Choroid plexus epithelial cell (primary cell): ENCODE measurements at regions not wholly inside any gene's neighbourhood (a gene's known extent, or its start where the extent isn't known, plus 50 kb on each side); places are given as distances from the start of the nearest gene placed in this dataset.
A peak's percentile ranks its signal among the peaks of the same experiment; 100 is the strongest.

Experiments used
- DNase-seq: peaks from one replicate; pipeline ENCODE4 v3.0.0-alpha.2; 2010; ENCODE audit warnings: low read depth
- H3K4me3 ChIP-seq: 2 replicates; pipeline ENCODE4 v1.5.1; 2011; ENCODE audit warnings: low read depth, mild to moderate bottlenecking, control low read depth, low read length, moderate library complexity
- TF ChIP-seq, protein P1 (sequence below): conservative IDR thresholded peaks from 2 replicates; pipeline ENCODE4 v1.5.1; 2011; ENCODE audit warnings: low read depth, mild to moderate bottlenecking, control low read depth, inconsistent platforms, low read length, moderate library complexity

DNA sequence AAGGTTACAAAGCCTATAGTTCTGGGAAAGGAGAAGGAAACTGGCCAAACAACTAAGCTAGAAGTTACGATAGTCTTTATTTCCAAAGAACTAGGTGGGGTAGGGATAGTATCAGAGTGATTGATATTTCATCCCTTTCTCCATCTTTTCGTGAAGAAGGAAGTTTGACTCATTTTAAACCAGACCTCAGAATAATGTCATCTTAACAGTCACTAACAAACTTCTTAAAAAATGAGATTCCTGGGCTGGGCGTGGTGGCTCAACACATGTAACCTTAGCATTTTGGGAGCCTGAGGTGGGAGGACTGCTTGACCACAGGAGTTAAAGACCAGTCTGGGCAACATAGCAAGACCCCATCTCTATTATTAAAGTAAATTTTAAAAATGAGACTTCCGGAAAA, 69.4 kb downstream of the ARL4A start:
- no peak for DNase-seq
- no peak overlapping the region for H3K4me3 ChIP-seq
- TF ChIP-seq, protein P1, sequence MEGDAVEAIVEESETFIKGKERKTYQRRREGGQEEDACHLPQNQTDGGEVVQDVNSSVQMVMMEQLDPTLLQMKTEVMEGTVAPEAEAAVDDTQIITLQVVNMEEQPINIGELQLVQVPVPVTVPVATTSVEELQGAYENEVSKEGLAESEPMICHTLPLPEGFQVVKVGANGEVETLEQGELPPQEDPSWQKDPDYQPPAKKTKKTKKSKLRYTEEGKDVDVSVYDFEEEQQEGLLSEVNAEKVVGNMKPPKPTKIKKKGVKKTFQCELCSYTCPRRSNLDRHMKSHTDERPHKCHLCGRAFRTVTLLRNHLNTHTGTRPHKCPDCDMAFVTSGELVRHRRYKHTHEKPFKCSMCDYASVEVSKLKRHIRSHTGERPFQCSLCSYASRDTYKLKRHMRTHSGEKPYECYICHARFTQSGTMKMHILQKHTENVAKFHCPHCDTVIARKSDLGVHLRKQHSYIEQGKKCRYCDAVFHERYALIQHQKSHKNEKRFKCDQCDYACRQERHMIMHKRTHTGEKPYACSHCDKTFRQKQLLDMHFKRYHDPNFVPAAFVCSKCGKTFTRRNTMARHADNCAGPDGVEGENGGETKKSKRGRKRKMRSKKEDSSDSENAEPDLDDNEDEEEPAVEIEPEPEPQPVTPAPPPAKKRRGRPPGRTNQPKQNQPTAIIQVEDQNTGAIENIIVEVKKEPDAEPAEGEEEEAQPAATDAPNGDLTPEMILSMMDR = no peak

DNA sequence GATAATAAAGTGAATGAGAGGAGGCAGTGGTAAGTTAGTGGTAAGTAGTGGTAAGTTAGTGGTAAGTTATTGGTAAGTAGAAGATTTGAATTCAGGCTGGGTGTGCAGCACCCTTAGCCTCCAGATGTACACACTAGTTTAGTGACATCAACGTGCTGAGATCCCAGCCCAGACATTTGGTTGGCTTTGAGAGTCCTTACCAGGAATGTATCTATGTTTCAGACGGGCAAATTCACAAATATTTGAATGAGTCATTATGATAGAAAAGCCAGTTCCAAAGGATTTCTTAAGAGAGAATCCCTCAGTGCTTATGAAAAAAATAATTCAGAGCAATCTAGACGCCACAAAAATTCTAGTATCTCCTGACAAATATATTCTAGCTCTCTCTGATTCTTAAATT, 70.0 kb downstream of the ARL4A start:
- no peak overlapping the region for H3K4me3 ChIP-seq
- TF ChIP-seq, protein P1 = no peak
- DNase-seq = peak; percentile 93

DNA sequence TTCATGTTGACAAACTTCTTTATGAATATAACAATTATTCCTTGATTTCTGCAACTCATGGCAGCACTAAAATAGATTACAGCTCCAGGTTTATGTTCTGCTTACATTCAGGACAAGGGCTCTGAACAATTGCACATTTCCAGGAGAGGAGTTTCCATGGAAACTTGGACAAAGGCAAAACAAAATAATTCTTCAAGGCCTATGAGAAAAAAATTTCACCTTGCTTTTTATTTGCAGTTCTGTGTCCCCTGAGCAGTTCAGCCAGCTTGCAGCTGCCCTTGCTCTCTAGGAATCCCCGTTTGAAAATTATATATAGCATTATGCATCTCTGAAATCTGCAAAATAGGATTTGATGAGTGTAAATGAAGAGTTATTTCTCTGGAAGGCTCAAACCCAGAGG, 71.7 kb downstream of the ARL4A start:
- no peak overlapping the region for H3K4me3 ChIP-seq
- TF ChIP-seq, protein P1 = no peak
- DNase-seq = peak; percentile 36

DNA sequence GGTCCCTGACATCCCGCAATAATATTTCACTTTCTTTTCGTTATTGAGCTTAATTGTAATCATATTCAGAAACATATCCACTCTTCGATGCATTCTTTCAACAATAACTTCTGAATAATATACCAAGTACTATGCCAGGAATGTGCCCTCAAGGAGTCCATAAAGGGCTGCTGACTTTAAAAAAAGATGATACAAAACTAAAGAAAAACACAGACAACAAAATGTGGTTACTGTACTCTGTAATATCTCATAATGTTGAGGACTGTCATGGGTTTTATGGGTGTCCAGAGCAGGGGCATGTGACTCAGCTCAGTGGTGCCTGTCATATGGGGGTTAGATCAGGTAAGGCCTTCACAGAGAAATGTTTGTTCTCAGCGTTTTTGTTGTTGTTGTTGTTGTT, 73.7 kb downstream of the ARL4A start:
- H3K4me3 ChIP-seq = no peak overlapping the region
- TF ChIP-seq, protein P1 = no peak
- no peak for DNase-seq

DNA sequence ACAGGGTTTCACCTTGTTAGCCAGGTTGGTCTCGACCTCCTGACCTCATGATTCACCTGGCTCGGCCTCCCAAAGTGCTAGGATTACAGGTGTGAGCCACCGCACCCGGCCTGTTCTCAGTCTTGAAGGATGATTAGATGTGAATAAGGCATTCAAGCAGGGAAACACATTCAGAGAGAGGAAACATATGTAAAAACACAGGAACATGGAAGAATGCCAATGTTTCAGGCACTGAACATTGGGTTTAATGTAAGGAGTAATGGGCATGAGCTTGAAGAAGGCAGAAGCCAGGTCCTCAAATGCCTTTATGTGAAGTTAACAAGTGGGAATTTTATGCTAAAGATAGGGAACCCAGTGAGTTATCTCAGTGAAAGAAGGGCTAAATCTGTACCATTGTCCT, 74.3 kb downstream of the ARL4A start:
- no peak for DNase-seq

DNA sequence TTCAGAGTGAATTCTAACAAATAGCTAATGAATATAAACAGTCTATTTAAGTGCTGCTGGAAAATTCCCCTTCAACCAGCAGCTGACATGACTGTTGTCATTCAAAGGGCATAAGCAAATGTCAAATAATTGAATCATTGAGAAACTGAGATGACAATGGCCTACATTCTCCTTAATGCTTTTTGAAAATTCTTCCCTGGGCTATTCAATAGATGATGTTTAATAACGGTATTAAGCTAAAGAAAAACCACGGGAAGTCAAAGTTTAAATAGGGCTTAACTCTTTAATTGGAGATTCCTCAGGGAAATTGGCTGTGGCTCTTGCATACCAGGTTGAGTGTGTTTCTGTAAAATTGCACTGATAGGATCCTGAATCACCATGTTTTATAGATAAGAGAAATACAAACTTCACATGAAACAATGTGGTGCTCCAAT, 77.0 kb downstream of the ARL4A start:
- DNase-seq = no peak
- TF ChIP-seq, protein P1 = no peak
- H3K4me3 ChIP-seq = no peak overlapping the region

More for the DNA sequence above, 74.3 kb downstream of the ARL4A start:
- TF ChIP-seq, protein P1 = no peak
- no peak overlapping the region for H3K4me3 ChIP-seq

DNA sequence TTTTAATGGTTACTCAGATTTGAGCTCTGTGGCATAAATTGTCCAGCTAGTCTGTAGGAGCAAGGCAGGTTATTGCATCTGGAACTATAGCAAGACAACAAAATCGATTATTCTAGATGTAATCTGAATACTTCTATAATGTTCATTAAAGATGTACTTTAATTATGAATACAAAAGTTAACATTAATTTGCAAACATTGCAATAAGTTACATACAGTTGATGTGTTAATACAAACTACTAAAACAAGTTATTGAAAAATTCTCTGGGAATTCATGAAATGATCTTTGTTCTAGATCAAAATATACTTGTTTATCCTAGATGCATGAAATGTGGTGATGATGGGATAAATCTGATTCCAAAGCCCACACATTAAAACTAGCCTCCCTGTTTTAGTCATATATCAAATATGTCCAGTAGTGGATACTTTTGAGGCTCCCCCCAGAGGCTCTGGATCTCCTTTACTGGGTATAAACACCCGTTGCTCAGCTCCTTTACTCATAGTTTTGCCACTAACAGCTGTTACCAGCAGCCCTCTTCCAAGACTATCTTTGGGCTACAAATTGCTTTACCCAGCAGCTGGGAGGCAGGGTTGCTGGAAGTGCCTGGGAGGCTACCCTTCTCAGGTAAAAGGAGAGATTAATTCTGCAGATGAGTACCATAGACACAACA, 78.1 kb downstream of the ARL4A start:
- DNase-seq = no peak
- no peak overlapping the region for H3K4me3 ChIP-seq
- TF ChIP-seq, protein P1 = no peak
